COR-L47 (cell line): ENCODE measurements at regions not wholly inside any gene's neighbourhood (a gene's known extent, or its start where the extent isn't known, plus 50 kb on each side); places are given as distances from the start of the nearest gene placed in this dataset.

Experiments
- DNase-seq: peaks from one replicate; lab custom pipeline; 2025; lab: John Stamatoyannopoulos, UW

DNA sequence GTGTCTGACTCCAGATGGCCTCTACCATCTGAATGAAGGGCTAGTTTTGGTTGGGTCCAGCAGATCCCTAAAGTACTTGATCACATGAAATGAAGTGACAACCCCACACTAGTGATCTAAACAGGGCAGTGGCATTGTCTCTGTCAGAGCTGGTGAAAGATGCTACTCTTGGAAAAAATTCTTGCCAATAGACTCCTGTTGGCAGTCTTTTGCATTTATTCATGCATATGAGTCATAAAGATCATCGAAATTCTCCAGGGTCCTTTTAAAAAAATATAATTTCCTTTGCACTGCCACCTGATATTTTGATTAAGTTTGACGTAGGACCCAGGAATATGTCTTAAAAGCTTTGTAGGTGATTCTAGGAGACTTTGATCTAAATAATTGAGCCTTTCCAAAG, 135.1 kb upstream of the ELL2 start:
- no peak for DNase-seq

DNA sequence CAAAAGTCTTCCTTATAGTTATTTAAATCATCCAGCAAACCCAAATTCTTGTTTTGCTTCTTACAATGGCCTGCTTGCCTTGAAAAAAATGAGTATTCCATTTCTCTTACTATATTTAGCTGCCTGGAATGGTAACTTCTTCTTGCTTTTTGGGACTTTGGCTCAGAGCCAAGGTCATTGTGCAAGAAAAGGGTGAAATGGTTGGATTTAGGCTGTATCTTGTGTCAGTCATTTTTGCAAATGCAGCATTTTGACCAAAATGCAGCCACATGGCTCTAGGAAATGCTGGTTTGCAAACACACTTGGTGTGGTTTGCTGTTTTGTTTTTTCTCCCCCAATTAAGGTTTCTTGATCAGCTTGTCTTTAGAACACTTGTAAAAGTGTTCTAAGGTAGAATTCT, 133.3 kb upstream of the ELL2 start:
- DNase-seq: no peak

- DNase-seq: peak; percentile 14
Observed at GRCh38 chr5:96093890-96094381, 132.3 kb upstream of the ELL2 start.

DNA sequence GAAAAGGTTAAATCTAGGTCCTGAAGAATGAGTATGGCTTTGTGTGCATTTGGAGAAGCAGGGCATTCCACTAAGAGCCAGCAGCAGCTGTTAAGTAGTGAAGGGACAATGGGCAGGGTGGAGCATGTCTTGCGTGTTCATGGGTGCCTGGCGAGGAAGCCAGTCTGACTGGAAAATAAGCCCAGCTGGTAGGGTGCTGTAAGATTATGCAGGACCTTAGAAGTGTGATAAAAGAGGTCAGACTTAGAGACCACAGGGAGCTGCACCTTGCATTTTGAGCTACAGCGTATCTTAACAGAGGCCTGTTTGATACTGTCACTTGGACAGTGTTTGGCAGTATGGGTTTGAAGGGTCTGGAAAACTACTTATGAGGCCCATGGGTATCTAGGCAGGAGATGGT, 131.7 kb upstream of the ELL2 start:
- DNase-seq: no peak

DNA sequence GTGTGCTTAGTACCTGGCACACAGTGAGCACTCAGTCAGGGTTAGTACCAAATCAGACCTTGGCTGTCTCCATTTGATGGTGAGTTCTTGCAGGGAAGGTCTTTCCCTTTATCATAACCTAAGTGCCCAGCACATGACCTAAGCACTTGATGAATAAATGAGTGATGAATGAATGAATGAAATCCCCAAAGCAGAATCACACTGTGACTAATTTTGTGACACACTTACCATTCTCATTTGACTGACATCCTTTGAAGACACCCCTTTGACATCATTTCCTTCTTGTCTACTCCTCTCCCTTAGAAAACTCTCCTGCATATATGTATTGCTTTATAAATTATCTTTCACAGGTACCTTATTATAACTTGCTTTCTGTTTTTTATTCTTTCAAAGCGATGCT, 130.2 kb upstream of the ELL2 start:
- DNase-seq: no peak

GRCh38 chr5:96090215-96090614, 128.6 kb upstream of the ELL2 start:
- DNase-seq: peak; percentile 28

DNA sequence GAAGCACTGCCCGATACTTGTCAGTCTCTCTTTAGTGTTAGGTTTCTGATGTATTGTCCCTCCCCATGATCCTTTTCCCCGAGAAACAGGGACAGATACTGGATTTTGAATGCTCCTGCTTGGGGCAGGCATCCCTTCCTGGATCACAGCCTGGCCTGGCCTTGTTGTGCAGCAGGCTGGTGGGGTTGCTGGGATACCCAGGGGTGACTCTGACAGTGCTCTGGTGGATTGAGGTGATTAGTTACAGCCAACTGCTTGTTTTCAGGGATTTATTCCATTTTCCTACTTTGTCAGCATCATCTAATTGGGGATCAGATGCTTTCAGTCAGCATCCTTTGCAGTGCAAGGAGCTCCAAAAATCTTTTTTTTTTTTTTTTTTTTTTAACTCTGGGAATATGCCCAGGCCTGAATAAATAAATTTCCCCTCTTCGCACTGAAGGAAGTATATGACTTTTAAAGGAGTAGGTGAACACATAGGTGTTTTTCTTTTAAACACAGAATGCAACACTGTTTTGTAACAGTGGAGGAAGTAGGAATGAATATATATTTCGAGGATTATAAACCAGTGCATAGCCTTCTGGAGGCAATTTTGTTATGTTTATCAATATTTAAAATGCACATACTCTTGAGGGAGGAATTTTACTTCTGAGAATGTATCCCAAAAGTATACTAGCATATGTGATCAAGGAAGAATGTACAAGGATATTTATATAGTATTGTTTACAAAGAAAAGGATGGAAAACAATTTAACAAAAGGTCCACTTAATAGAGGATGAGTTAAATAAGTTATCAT, 127.3 kb upstream of the ELL2 start:
- DNase-seq: no peak

DNA sequence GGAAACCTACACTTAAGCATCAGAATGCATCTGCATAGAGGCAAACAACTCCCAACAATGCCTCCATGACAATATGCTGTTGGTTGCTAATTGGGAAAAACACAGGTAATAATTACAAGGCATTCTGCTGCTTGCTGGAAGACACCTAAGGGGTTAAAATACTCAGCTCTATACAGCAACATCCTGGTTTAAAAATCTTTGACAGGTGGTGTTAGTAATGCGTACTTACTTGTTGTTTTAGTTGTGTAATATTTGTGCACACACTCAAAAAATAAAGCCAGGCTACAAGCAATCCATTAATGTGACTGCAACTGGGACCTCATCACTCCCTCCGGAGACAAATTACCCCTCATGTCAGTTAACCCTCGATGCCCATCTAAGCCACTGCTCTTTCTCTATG, 126.3 kb upstream of the ELL2 start:
- peak; percentile 15 for DNase-seq

DNA sequence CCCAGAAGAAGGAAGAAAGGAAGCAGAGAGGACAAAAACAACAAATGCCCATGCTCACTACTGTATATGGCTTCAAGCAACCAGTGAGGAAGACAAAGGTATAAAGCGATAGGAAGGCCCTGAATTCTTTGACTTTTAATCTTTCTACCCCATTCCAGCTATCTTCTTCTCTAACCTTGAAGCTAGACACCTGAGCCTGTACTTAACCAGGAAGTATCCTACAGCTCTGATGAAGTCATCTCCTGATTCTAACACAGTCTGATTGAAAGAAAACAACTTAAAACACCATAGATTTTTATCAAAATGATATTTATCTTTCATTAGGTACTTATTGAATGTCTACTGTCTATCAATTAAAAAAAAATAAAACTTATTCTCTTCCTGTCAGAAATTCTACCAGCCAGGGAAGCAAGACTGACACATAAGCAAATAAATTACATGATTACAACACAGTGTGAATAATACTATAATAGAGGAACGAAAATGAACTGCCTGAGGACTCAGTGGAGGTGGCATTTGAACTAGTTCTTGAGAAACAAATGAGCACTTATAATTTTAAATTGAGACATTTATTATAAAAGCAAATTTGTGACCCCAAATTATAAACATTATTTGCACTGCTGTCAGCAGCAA, 123.3 kb upstream of the ELL2 start:
- no peak for DNase-seq

DNA sequence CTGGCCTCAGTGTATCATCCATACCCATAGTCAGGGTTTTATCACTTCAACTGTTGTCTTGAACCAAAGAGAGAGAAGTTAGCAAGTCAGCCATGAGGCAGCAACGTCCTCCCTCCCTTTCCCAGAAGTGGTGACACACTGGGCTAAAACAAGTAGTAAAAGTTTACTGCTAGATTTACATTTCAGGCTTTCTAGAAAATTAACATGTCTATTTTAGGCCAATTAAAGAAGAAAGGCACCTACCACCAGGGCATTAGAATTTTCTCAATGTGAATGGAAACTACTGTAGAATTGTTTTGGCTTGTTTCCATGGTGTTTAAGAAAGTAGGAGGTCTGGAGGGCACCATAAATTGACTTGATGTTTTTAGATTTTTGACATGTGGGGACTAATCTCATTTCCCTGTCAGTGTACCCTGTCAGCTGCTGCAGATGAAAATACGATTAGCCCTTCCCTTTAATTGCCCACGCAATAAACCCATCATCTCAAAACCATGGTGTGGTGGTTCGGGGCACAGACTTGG, 121.8 kb upstream of the ELL2 start:
- no peak for DNase-seq

DNA sequence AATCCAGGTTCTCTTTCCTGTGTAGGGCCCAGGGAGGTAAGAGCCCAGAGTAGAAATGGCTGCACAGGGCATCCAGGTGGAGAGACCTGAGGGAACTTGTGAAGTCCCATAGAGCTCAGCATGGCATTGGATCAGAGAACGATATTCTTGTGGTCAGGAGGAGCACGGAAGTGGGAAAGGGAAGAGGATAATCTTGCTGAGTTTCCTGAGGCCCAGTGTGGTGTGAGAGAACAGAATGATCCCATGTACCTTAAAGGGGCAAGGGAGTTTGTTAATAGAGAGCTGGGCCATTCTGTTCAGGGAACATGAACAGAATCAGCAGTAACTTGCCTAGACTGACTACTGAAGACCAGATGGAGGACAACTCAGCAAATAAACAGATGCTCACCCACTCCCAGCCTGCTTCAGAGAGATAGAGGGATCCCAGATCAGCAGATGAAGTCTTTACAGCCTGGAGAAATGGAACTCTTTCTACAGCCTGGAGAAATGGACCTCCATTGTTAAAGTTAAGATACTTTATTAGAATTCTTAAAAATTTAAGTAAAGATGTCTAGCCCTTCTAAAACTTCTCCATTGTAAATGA, 119.7 kb upstream of the ELL2 start:
- no peak for DNase-seq

DNA sequence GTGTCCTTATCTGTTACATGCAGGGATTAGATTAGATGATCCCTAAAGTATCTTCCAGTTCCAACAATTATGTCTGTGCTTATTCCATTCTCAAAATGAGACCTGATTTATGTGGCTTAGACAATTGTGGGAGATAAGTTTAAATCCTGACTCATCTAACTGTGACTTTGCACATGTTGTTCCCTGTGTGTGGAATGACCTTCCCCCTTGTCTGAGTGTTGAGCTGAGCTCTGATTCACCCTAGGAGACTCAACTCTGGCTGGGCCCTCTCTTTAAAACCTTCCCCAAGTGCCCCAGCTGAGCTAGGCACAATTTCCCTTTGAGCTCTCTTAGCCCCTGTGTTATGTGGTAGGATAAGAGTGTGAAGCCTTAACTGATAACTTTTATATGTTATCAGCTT, 118.9 kb upstream of the ELL2 start:
- DNase-seq: no peak

DNA sequence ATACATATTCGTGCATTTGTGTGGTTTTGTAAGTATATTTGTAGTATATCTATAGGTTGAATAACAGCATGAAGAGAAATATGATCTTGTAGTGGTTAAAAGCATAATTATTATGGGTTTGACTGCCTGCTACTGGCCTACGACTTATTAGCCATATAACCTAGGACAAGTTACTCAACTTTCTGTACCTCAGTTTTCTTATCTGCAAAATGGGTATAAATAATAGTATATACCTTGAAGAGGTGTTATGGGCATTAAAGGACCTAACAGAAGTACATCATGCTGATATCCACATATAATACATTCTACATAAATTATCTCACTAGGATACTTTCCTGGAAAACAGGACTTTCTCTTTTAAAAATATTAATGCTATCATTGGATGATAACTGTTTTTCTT, 118.3 kb upstream of the ELL2 start:
- DNase-seq: no peak

DNA sequence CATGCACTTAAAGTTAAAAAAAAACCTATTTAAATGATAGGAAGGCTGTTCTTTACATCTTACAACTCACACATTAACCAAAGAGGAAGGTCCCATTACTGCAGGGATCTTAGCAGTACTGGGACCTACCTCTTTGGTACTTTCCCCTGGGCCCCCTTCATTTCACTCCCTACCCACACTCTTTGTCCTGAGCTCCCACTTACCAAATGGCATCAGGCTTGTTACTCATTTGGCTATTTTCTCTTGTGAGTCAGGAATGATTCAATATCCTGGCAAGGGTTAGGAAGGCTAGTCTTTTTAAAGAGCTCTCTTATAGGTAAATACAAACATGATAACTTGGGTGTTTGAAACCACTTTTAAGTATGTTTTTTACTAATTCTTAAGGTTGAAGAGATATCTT, 117.4 kb upstream of the ELL2 start:
- DNase-seq: no peak

- no peak for DNase-seq
Observed at GRCh38 chr5:96076451-96076850, 114.8 kb upstream of the ELL2 start.

- DNase-seq: no peak
Observed at GRCh38 chr5:96075579-96076289, 114.1 kb upstream of the ELL2 start.

DNA sequence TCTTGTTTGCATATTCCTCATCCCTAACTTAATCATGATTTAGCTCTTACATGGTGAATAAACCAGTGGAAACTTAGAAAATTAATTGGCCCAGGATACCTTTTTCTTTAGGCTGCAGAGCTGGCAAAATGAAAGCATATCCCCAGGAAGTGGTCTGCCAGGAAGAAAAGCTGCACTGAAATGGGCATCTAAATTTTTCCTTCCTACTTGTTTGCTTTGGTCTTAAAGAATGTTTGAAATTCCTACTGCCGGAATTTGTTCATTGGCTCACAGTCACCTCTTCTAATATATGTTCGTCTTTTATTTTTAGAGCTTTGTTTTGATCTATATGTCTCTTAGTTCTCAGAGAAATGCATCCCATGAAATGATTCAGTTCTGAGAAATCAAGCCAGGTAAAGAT, 113.2 kb upstream of the ELL2 start:
- no peak for DNase-seq

GRCh38 chr5:96074460-96074859, 112.8 kb upstream of the ELL2 start:
- DNase-seq: no peak

GRCh38 chr5:96072791-96073165, 111.1 kb upstream of the ELL2 start:
- no peak for DNase-seq

GRCh38 chr5:96072138-96072790, 110.6 kb upstream of the ELL2 start:
- DNase-seq: no peak

- DNase-seq: no peak
Observed at GRCh38 chr5:96070622-96071225, 109.1 kb upstream of the ELL2 start.
